IMR-90 (cell line): ENCODE measurements at regions not wholly inside any gene's neighbourhood (a gene's known extent, or its start where the extent isn't known, plus 50 kb on each side); places are given as distances from the start of the nearest gene placed in this dataset.

ENCODE experiments used
- ATAC-seq: fragments of 200-7000 bp; cut with Tn5 transposase; 2 replicates; pipeline ENCODE4 v1.9.1; 2020; ENCODE audit warnings: low read depth, mild to moderate bottlenecking, moderate library complexity
- BruUV-seq: library from RNA; stranded (reverse); fragments of 400-500 nt; replicated peaks from 2 replicates; lab custom pipeline; 2021; lab: Mats Ljungman, UMichigan
- CTCF ChIA-PET: fragments of 300-600 bp; formaldehyde crosslinking; extraction: SDS; loops from one replicate; lab custom pipeline; 2021; ENCODE audit warnings: antibody characterized with exemption; lab: Yijun Ruan, JAX
- POLR2A ChIA-PET: fragments of 300-600 bp; sonication (Branson Sonifier 250); formaldehyde crosslinking; loops from one replicate; lab custom pipeline; 2022; ENCODE audit warnings: antibody characterized with exemption; ENCODE audit not compliant: unreplicated experiment; lab: Charles Lee
- DNase-seq: peaks from one replicate; pipeline ENCODE4 v3.0.0; 2013
- H2AFZ ChIP-seq: replicated peaks from 2 replicates; pipeline ENCODE3; 2013; ENCODE audit warnings: low read length, mild to moderate bottlenecking; ENCODE audit not compliant: poor library complexity
- H2AK5ac ChIP-seq: 2 replicates; pipeline ENCODE4 v1.6.1; 2013; ENCODE audit warnings: low read depth, low read length, inconsistent platforms
- H2AK9ac ChIP-seq: replicated peaks from 2 replicates; pipeline ENCODE3; 2013; ENCODE audit warnings: mild to moderate bottlenecking, low read depth, low read length, moderate library complexity; ENCODE audit not compliant: poor library complexity
- H2BK120ac ChIP-seq: 2 replicates; pipeline ENCODE4 v1.6.1; 2013; ENCODE audit warnings: low read depth, low read length, inconsistent platforms
- H2BK15ac ChIP-seq: 3 replicates; pipeline ENCODE4 v1.6.1; 2013; ENCODE audit warnings: low read depth, low read length, inconsistent platforms
- H2BK20ac ChIP-seq: 2 replicates; pipeline ENCODE4 v1.6.1; 2013; ENCODE audit warnings: low read depth, mild to moderate bottlenecking, inconsistent platforms, low read length, moderate library complexity
- H2BK5ac ChIP-seq: 2 replicates; pipeline ENCODE4 v1.6.1; 2013; ENCODE audit warnings: mild to moderate bottlenecking, low read depth, low read length, inconsistent platforms; ENCODE audit not compliant: poor library complexity, severe bottlenecking
- H3K14ac ChIP-seq: replicated peaks from 2 replicates; pipeline ENCODE4 v1.6.1; 2013; ENCODE audit warnings: low read depth, low read length, inconsistent platforms
- H3K18ac ChIP-seq: 2 replicates; pipeline ENCODE4 v1.6.1; 2013; ENCODE audit warnings: low read depth, low read length, control low read depth
- H3K23ac ChIP-seq: 2 replicates; pipeline ENCODE4 v1.6.1; 2013; ENCODE audit warnings: low read depth, low read length, inconsistent platforms
- H3K27ac ChIP-seq: 2 replicates; pipeline ENCODE4 v1.5.1; 2013; ENCODE audit warnings: mild to moderate bottlenecking, control low read depth, low read length; ENCODE audit not compliant: insufficient read depth
- H3K27me3 ChIP-seq: 2 replicates; pipeline ENCODE4 v1.6.1; 2013; ENCODE audit warnings: low read length; ENCODE audit not compliant: control insufficient read depth, insufficient read depth
- H3K36me3 ChIP-seq: 2 replicates; pipeline ENCODE4 v1.6.1; 2013; ENCODE audit warnings: low read length, mixed read lengths; ENCODE audit not compliant: control insufficient read depth, insufficient read depth
- H3K4ac ChIP-seq: 2 replicates; pipeline ENCODE4 v1.6.1; 2013; ENCODE audit warnings: low read depth, low read length, inconsistent platforms
- H3K4me1 ChIP-seq: 2 replicates; pipeline ENCODE4 v1.6.1; 2013; ENCODE audit warnings: low read length, mixed read lengths; ENCODE audit not compliant: control insufficient read depth, insufficient read depth
- H3K4me2 ChIP-seq: 2 replicates; pipeline ENCODE4 v1.6.1; 2013; ENCODE audit warnings: low read depth, mild to moderate bottlenecking, control low read depth, low read length, moderate library complexity
- H3K4me3 ChIP-seq: 2 replicates; pipeline ENCODE4 v1.5.1; 2013; ENCODE audit warnings: low read depth, mild to moderate bottlenecking, control low read depth, low read length, moderate library complexity; ENCODE audit not compliant: insufficient read depth
- H3K56ac ChIP-seq: 2 replicates; pipeline ENCODE4 v1.6.1; 2013; ENCODE audit warnings: low read length, inconsistent platforms; ENCODE audit not compliant: insufficient read depth; ENCODE audit errors: extremely low read depth
- H3K79me1 ChIP-seq, 2 experiments: 2 replicates each; pipeline ENCODE4 v1.6.1; 2013; ENCODE audit warnings: low read length in 2 of 2, inconsistent platforms in 1 of 2, low read depth in 1 of 2
- H3K9ac ChIP-seq: 2 replicates; pipeline ENCODE4 v1.6.1; 2013; ENCODE audit warnings: low read depth, low read length, control low read depth
- H3K9me1 ChIP-seq: 2 replicates; pipeline ENCODE4 v1.6.1; 2013; ENCODE audit warnings: low read length, inconsistent platforms; ENCODE audit not compliant: insufficient read depth
- H3K9me3 ChIP-seq: 2 replicates; pipeline ENCODE4 v1.6.1; 2013; ENCODE audit warnings: low read length; ENCODE audit not compliant: control insufficient read depth, insufficient read depth
- H4K20me1 ChIP-seq: 2 replicates; pipeline ENCODE4 v1.6.1; 2013; ENCODE audit warnings: low read length, inconsistent platforms; ENCODE audit not compliant: insufficient read depth
- H4K5ac ChIP-seq: 2 replicates; pipeline ENCODE4 v1.6.1; 2013; ENCODE audit warnings: mild to moderate bottlenecking, low read depth, low read length, control low read depth
- H4K8ac ChIP-seq, 2 experiments: 2 replicates each; pipeline ENCODE4 v1.6.1; 2013; ENCODE audit warnings: low read depth in 2 of 2, low read length in 2 of 2, control low read depth in 1 of 2, inconsistent platforms in 1 of 2
- H4K91ac ChIP-seq: 2 replicates; pipeline ENCODE4 v1.6.1; 2013; ENCODE audit warnings: low read depth, low read length, inconsistent platforms; ENCODE audit not compliant: insufficient read depth
- BHLHE40 ChIP-seq: fragments of 150-350 bp; IDR thresholded peaks from 2 replicates; pipeline ENCODE4 v1.6.1; 2016; ENCODE audit warnings: mild to moderate bottlenecking, low read depth, low read length
- CEBPB ChIP-seq: IDR thresholded peaks from 2 replicates; pipeline ENCODE4 v1.6.1; 2012; ENCODE audit warnings: low read depth, low read length, improper control_type of control experiment
- CHD1 ChIP-seq: IDR thresholded peaks from 2 replicates; pipeline ENCODE4 v1.6.1; 2012; ENCODE audit warnings: low read depth, low read length, improper control_type of control experiment
- CTCF ChIP-seq: conservative IDR thresholded peaks from 2 replicates; pipeline ENCODE4 v1.5.1; 2012; ENCODE audit warnings: mild to moderate bottlenecking, low read depth, low read length, improper control_type of control experiment
- ELK1 ChIP-seq: fragments of 150-350 bp; IDR thresholded peaks from 2 replicates; pipeline ENCODE4 v1.6.1; 2016; ENCODE audit warnings: low read depth, mild to moderate bottlenecking, low read length, moderate library complexity, borderline replicate concordance
- FOS ChIP-seq: fragments of 150-350 bp; IDR thresholded peaks from 2 replicates; pipeline ENCODE4 v1.6.1; 2016; ENCODE audit warnings: low read depth, low read length
- MAFK ChIP-seq: IDR thresholded peaks from 2 replicates; pipeline ENCODE4 v1.6.1; 2012; ENCODE audit warnings: low read depth, low read length, improper control_type of control experiment
- MAZ ChIP-seq: IDR thresholded peaks from 2 replicates; pipeline ENCODE4 v1.6.1; 2012; ENCODE audit warnings: low read depth, mild to moderate bottlenecking, low read length, improper control_type of control experiment, moderate library complexity, borderline replicate concordance
- MXI1 ChIP-seq: IDR thresholded peaks from 2 replicates; pipeline ENCODE4 v1.6.1; 2012; ENCODE audit warnings: low read depth, mild to moderate bottlenecking, low read length, moderate library complexity, borderline replicate concordance
- NFE2L2 ChIP-seq: fragments of 150-350 bp; IDR thresholded peaks from 2 replicates; pipeline ENCODE4 v1.6.1; 2016; ENCODE audit warnings: low read depth, mild to moderate bottlenecking, low read length
- POLR2A ChIP-seq: IDR thresholded peaks from 2 replicates; pipeline ENCODE4 v1.6.1; 2012; ENCODE audit warnings: mild to moderate bottlenecking, low read depth, low read length
- RAD21 ChIP-seq: IDR thresholded peaks from 2 replicates; pipeline ENCODE4 v1.6.1; 2012; ENCODE audit warnings: low read length, improper control_type of control experiment
- RCOR1 ChIP-seq: IDR thresholded peaks from 2 replicates; pipeline ENCODE4 v1.6.1; 2012; ENCODE audit warnings: mild to moderate bottlenecking, low read length, improper control_type of control experiment; ENCODE audit not compliant: insufficient replicate concordance
- RFX5 ChIP-seq: IDR thresholded peaks from 2 replicates; pipeline ENCODE4 v1.8.0; 2012; ENCODE audit warnings: low read depth, mild to moderate bottlenecking, low read length, moderate library complexity
- SMC3 ChIP-seq: fragments of 150-350 bp; IDR thresholded peaks from 2 replicates; pipeline ENCODE4 v1.6.1; 2016; ENCODE audit warnings: low read depth, mild to moderate bottlenecking, antibody characterized with exemption, low read length, moderate library complexity
- USF2 ChIP-seq: fragments of 150-350 bp; IDR thresholded peaks from 2 replicates; pipeline ENCODE4 v1.6.1; 2017; ENCODE audit warnings: mild to moderate bottlenecking, antibody characterized with exemption, low read length, low read depth
- WGBS, 2 experiments: methylation state at CpG; one replicate each; pipeline versions ENCODE4 v1.1.5 to v1.1.7; 2013; ENCODE audit warnings: missing lambda C conversion rate in 2 of 2; ENCODE audit not compliant: insufficient read length in 1 of 2; ENCODE audit errors: extremely low coverage in 2 of 2; 5-methylcytosine and 5-hydroxymethylcytosine counted together
- dilution Hi-C: fragments of 300-500 bp; cut with HindIII; formaldehyde crosslinking; loops from one replicate; pipeline ENCODE4 v1.14.3; 2018; ENCODE audit warnings: low sequenced_read_pairs; ENCODE audit not compliant: unreplicated experiment
- in situ Hi-C: fragments of 300-500 bp; cut with MboI; formaldehyde crosslinking; loops from 3 replicates; pipeline ENCODE4 v1.14.3; 2019; ENCODE audit warnings: low sequenced_read_pairs, inconsistent platforms, mixed read lengths
- intact Hi-C: fragments of 100-400 bp; cut with micrococcal nuclease; formaldehyde crosslinking; loops from 2 replicates; pipeline ENCODE4 v1.10.0; 2022

GRCh38 chr7:122248472-122248871 is 56.1 kb downstream of the FEZF1 start:
- Histone ChIP-seq H2BK15ac (no peak overlapping the region), H3K56ac (no peak overlapping the region), H3K9me3 (no peaks in the 10 kb centered on the region), H4K5ac (no peak overlapping the region), H3K9me1 (no peaks in the 10 kb centered on the region), H4K20me1 (no peaks in the 10 kb centered on the region), H4K8ac (no peak overlapping the region), H2BK5ac (no peak overlapping the region), H2BK20ac (no peak overlapping the region), H3K79me1 (no peaks in the 10 kb centered on the region), H3K23ac (no peak overlapping the region), H2AK5ac (no peak overlapping the region), H3K36me3 (no peaks in the 10 kb centered on the region), H3K18ac (no peak overlapping the region), H4K91ac (no peak overlapping the region), H2AK9ac (no peak overlapping the region), H2AFZ (no peak overlapping the region), H3K4me1 (no peaks in the 10 kb centered on the region), H3K27me3 (no peaks in the 10 kb centered on the region), H3K14ac (no peak overlapping the region), H3K4me2 (no peak overlapping the region), H3K9ac (no peak overlapping the region), H3K4me3 (no peak overlapping the region), H2BK120ac (no peak overlapping the region), H3K4ac (no peak overlapping the region), H3K27ac (no peak overlapping the region)
- POLR2A ChIA-PET, result no interaction called here
- intact Hi-C loops (no loop called here), in situ Hi-C loops (no loop called here), dilution Hi-C loops (no loop called here)
- WGBS, 2 experiments, result 60% methylated on average over 1 of the region's 2 CpGs; no CpG with 5 or more reads in 1 of the 2 experiments
- CTCF ChIA-PET, result no interaction called here
- no peak for ATAC-seq
- no TSS peak for BruUV-seq
- DNase-seq, result no peak
- TF ChIP-seq NFE2L2 (no peak), POLR2A (no peak), ELK1 (no peak), SMC3 (no peak), RCOR1 (no peak), CHD1 (no peak), RAD21 (no peak), BHLHE40 (no peak), FOS (no peak), MXI1 (no peak), MAZ (no peak), USF2 (no peak), CEBPB (no peak), MAFK (no peak), RFX5 (no peak), CTCF (no peak)
